Retinal pigment epithelial cell (primary cell): ENCODE measurements at regions not wholly inside any gene's neighbourhood (a gene's known extent, or its start where the extent isn't known, plus 50 kb on each side); places are given as distances from the start of the nearest gene placed in this dataset.
A peak's percentile ranks its signal among the peaks of the same experiment; 100 is the strongest.

Experiments used
- DNase-seq: peaks from one replicate; pipeline ENCODE4 v3.0.0-alpha.2; 2010; ENCODE audit warnings: low read depth
- H3K4me3 ChIP-seq: 2 replicates; pipeline ENCODE4 v1.5.1; 2011; ENCODE audit warnings: mild to moderate bottlenecking, low read length, control low read depth, moderate library complexity
- CTCF ChIP-seq: conservative IDR thresholded peaks from 2 replicates; pipeline ENCODE4 v1.5.1; 2011; ENCODE audit warnings: low read depth, low read length, control low read depth, inconsistent platforms

- no peak overlapping the region for H3K4me3 ChIP-seq
- no peak for TF ChIP-seq CTCF
- no peak for DNase-seq
These were observed 319.3 kb upstream of the CHRM3 start for GRCh38 chr1:239067058-239067457.

GRCh38 chr1:239061770-239062169, 324.6 kb upstream of the CHRM3 start:
- no peak overlapping the region for H3K4me3 ChIP-seq
- no peak for TF ChIP-seq CTCF
- DNase-seq, result no peak

- no peak overlapping the region for H3K4me3 ChIP-seq
- no peak for DNase-seq
- no peak for TF ChIP-seq CTCF
These were observed 328.2 kb upstream of the CHRM3 start for GRCh38 chr1:239058190-239058589.

GRCh38 chr1:239056940-239057339, 329.4 kb upstream of the CHRM3 start:
- TF ChIP-seq CTCF, result no peak
- DNase-seq, result no peak
- H3K4me3 ChIP-seq, result no peak overlapping the region

- no peak for TF ChIP-seq CTCF
- H3K4me3 ChIP-seq, result no peak overlapping the region
- DNase-seq, result peak; percentile 62
These were observed 333.1 kb upstream of the CHRM3 start for GRCh38 chr1:239053279-239053678.

- TF ChIP-seq CTCF, result no peak
- no peak for DNase-seq
- no peak overlapping the region for H3K4me3 ChIP-seq
These were observed 336.8 kb upstream of the CHRM3 start for GRCh38 chr1:239049571-239049970.

GRCh38 chr1:239044829-239045228, 341.5 kb upstream of the CHRM3 start:
- no peak for TF ChIP-seq CTCF
- H3K4me3 ChIP-seq, result no peak overlapping the region
- DNase-seq, result no peak
